ENCODE measurements at regions not wholly inside any gene's neighbourhood (a gene's known extent, or its start where the extent isn't known, plus 50 kb on each side); places are given as distances from the start of the nearest gene placed in this dataset.
"Not testable (repeated sequence)": the region's sequence is repeated elsewhere in the genome, so short reads cannot be mapped to it uniquely, and the experiment has no call there.

GRCh38 chrX:65591206-65591605 lies 56.6 kb upstream of the LAS1L start:
- DNase-seq (no peak), ATAC-seq (no peak)
- Mint-ChIP-seq H3K4me1 (peaks cover 22% of the 10 kb centered on the region), H3K27me3 (peaks cover 2% of the 10 kb centered on the region), H3K9me3 (ENCODE audit: low read depth) (no peaks in the 10 kb centered on the region), H3K36me3 (no peaks in the 10 kb centered on the region), H3K4me3 (no peak overlapping the region), H3K27ac (no peak overlapping the region)
- CTCF ChIA-PET = interaction anchor here (0.8 to 1.5 kb wide), 3 partner anchors 9 to 132 kb away, joined by 3 to 6 read pairs (median 3); no protein-coding TSS in a partner anchor

GRCh38 chrX:65589304-65589703 lies 54.7 kb upstream of the LAS1L start:
- Mint-ChIP-seq H3K9me3 (ENCODE audit: low read depth) (no peaks in the 10 kb centered on the region), H3K27me3 (peaks cover 2% of the 10 kb centered on the region), H3K4me1 (peaks cover 8% of the 10 kb centered on the region), H3K36me3 (no peaks in the 10 kb centered on the region), H3K4me3 (no peak overlapping the region), H3K27ac (no peak overlapping the region)
- DNase-seq (no peak), ATAC-seq (no peak)
- CTCF ChIA-PET = no interaction called here

GRCh38 chrX:65588795-65589194 lies 54.2 kb upstream of the LAS1L start:
- peaks cover 6% of the 10 kb centered on the region for H3K4me1 Mint-ChIP-seq
- H3K27ac Mint-ChIP-seq = no peak overlapping the region
- ATAC-seq (no peak), DNase-seq (no peak)
- no peaks in the 10 kb centered on the region for H3K9me3 Mint-ChIP-seq (ENCODE audit: low read depth)
- CTCF ChIA-PET = no interaction called here
- H3K36me3 Mint-ChIP-seq = no peaks in the 10 kb centered on the region
- H3K27me3 Mint-ChIP-seq = peaks cover 2% of the 10 kb centered on the region
- H3K4me3 Mint-ChIP-seq = no peak overlapping the region

- no peak for ATAC-seq
- CTCF ChIA-PET = interaction anchor here (0.6 kb wide), 1 partner anchor 441 kb away, joined by 3 read pairs; no protein-coding TSS in a partner anchor
- no peak for DNase-seq
- H3K4me3 Mint-ChIP-seq = no peak overlapping the region
- no peaks in the 10 kb centered on the region for H3K36me3 Mint-ChIP-seq
- H3K4me1 Mint-ChIP-seq = peaks cover 6% of the 10 kb centered on the region
- peaks cover 2% of the 10 kb centered on the region for H3K27me3 Mint-ChIP-seq
- H3K9me3 Mint-ChIP-seq (ENCODE audit: low read depth) = no peaks in the 10 kb centered on the region
- H3K27ac Mint-ChIP-seq = no peak overlapping the region
These were observed 53.3 kb upstream of the LAS1L start for GRCh38 chrX:65587616-65588526.

- CTCF ChIA-PET = no interaction called here
- Mint-ChIP-seq H3K27me3 (peaks cover 2% of the 10 kb centered on the region), H3K36me3 (no peaks in the 10 kb centered on the region), H3K9me3 (ENCODE audit: low read depth) (no peaks in the 10 kb centered on the region), H3K4me1 (peaks cover 16% of the 10 kb centered on the region), H3K27ac (no peak overlapping the region), H3K4me3 (no peak overlapping the region)
- DNase-seq = no peak
- no peak for ATAC-seq
These were observed 51.9 kb upstream of the LAS1L start for GRCh38 chrX:65586491-65586890.

- H3K36me3 Mint-ChIP-seq; H3K4me3 Mint-ChIP-seq; CTCF ChIA-PET; H3K9me3 Mint-ChIP-seq (ENCODE audit: low read depth); ATAC-seq; H3K27me3 Mint-ChIP-seq; H3K27ac Mint-ChIP-seq; DNase-seq: not testable (repeated sequence)
- H3K4me1 Mint-ChIP-seq = peaks cover 12% of the 10 kb centered on the region
These were observed 50.6 kb upstream of the LAS1L start for GRCh38 chrX:65585226-65585625.
